KBM-7 (cell line): ENCODE measurements at regions not wholly inside any gene's neighbourhood (a gene's known extent, or its start where the extent isn't known, plus 50 kb on each side); places are given as distances from the start of the nearest gene placed in this dataset.
A peak's percentile ranks its signal among the peaks of the same experiment; 100 is the strongest.
"Not testable (repeated sequence)": the region's sequence is repeated elsewhere in the genome, so short reads cannot be mapped to it uniquely, and the experiment has no call there.

Experiments used
- DNase-seq: peaks from one replicate; pipeline ENCODE4 v3.0.0-alpha.2; 2015
- in situ Hi-C: fragments of 300-500 bp; cut with MboI; formaldehyde crosslinking; loops from 2 replicates; pipeline ENCODE4 v1.14.3; 2020; ENCODE audit warnings: low sequenced_read_pairs, low pct_unique_long_range_greater_than_20kb, mixed read lengths

DNA sequence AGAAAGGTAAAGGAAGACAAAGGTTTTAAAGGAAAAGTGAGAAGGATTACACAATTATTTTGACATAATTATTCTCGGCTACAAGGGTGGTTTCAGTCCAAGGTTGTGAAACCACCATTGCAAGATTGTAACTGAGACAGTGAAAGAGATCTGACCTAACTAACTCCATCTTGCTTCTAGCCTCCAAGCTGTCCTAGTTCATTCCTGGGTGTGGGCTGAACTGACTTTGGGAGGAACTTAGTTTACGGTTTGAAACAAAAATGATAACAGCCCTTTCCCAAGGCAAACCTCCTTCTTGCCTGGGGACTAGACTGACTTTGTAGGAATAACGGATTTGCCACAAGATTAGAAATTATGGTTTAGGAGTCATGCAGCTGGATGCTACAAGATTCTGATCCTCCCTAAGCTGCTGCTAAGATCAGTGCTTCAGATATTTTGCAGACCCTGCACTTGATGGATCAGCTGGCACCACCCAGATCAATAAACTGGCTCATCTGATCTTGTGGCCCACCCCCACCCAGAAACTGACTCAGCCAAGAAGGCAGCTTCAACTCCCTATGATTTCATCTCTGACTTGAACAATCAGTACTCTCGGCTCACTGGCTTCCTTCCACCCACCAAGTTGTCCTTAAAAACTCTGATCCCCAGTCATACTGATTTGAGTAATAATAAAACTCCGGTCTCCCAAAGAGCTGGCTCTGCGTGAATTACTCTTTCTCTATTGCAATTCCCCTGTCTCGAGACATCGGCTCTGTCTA is 57.7 kb upstream of the AADACL2 start:
- DNase-seq, result no peak
- in situ Hi-C loops, result no loop called here

- peak; percentile 92 for DNase-seq
- in situ Hi-C loops, result no loop called here
Measured at GRCh38 chr3:151673974-151674373, 59.8 kb upstream of the AADACL2 start.

DNA sequence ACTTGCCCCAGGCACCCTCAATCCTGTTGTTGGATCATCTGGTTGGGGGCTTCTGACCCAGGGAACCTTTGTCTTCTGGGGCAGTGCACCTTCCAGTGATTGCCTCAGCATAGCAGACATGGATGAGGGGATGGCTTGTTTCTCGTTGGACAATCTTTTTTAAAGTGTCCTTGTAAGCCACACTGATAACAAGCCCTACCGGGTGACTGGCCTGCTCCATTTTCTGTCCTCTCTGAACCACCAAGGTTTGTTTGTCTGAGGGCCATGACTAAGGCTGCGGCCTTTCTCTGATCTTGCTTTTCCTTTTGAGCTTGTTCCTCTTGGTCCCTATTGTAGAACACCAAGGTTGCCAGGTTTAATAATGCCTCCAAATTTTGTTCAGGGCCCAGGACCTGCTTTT is 66.0 kb upstream of the AADACL2 start:
- DNase-seq, in situ Hi-C loops: not testable (repeated sequence)

GRCh38 chr3:151660885-151661284 is 72.8 kb upstream of the AADACL2 start:
- in situ Hi-C loops, result no loop called here
- DNase-seq, result peak; percentile 46

DNA sequence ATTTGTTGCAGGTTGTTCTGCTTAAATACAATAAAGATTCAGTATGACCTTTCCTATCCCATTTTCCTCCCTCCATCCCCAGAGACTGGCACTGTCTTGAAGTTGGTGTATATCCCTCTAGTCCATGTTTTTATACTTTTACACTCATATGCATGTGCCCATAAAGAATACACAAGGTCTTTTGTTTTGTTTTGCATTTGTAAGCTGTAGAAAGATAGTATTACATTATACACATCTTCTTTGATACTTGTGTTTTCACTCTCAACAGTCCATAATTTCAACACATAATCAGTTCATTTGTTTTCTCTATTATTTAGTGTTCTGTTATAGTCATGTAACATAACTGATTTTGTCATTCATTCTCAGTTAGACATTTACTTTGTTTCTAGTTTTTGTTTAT is 88.7 kb upstream of the AADACL2 start:
- no peak for DNase-seq
- in situ Hi-C loops, result loop anchor here (25.0 kb wide), 1 partner anchor 183 kb away; the partner anchor contains the start of gene IGSF10

- in situ Hi-C loops, result loop anchor here (25.0 kb wide), 1 partner anchor 182 kb away; the partner anchor contains the start of gene IGSF10
- DNase-seq, result no peak
Measured at GRCh38 chr3:151644020-151644620, 89.6 kb upstream of the AADACL2 start.

DNA sequence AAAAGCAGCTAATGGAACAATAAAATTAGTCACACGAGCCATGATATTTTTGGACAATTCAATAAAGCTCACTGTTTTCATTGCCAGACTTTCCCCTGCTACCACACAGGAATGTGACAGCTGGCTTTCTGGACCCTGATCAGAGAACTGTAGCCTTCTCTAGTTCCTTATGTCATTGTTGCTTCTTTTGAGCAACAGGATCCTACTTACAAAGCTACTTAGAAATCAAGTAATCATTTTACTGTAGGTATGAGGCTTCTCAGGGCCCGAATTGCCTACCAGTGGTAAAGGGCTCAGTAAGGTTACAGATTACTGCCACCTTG is 94.3 kb upstream of the AADACL2 start:
- in situ Hi-C loops, result loop anchor here (25.0 kb wide), 1 partner anchor 177 kb away; the partner anchor contains the start of gene IGSF10
- DNase-seq, result no peak

GRCh38 chr3:151638555-151639417 is 94.9 kb upstream of the AADACL2 start:
- peak; percentile 23 for DNase-seq
- in situ Hi-C loops, result loop anchor here (25.0 kb wide), 1 partner anchor 176 kb away; the partner anchor contains the start of gene IGSF10

DNA sequence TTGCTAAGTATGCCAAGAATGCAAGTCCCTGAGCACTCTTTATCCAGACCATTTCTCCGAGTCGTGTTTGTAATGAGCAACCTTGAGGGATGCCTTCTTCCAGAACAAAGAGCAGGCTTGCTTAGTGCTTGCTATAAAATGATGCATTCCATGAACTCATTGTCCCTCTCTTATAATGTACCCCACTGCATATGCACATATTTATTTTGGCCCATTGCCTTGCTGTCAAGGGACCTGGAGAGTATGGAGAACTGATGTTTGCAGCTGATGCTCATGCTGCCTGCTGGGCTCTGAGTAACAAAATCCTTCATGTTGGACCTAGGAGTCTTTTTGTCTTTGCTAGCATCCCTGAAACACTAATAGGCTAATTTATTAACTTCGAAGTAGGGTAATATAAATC is 97.8 kb upstream of the AADACL2 start:
- no peak for DNase-seq
- in situ Hi-C loops, result loop anchor here (25.0 kb wide), 1 partner anchor 174 kb away; the partner anchor contains the start of gene IGSF10

GRCh38 chr3:151631946-151632345 is 101.8 kb upstream of the AADACL2 start:
- no peak for DNase-seq
- in situ Hi-C loops, result loop anchor here (25.0 kb wide), 1 partner anchor 170 kb away; the partner anchor contains the start of gene IGSF10

DNA sequence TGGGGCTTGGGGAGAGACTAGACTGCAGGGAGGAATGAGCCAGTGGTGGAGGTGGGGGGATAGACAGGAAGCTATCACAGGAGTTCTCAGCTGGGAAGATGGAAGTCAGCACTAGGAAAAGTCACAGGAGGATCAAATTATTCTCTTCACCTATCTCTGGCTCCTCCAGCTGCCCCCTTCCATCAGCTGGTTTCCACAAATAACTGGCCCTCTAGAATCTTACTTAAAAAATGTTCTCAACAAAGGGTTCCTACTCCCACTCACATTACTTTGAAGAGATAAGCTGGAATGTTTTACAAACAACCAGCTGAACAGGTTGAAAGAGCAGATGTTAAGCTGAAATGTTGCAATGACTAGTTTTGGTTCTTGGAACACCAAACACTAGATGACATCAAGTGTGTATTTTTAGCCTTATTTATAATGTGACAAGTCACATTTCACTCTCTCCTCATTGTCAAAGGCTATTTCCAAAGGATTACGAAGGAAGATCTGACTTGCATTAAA is 102.7 kb upstream of the AADACL2 start:
- in situ Hi-C loops, result loop anchor here (25.0 kb wide), 1 partner anchor 169 kb away; the partner anchor contains the start of gene IGSF10
- DNase-seq, result peak; percentile 35

DNA sequence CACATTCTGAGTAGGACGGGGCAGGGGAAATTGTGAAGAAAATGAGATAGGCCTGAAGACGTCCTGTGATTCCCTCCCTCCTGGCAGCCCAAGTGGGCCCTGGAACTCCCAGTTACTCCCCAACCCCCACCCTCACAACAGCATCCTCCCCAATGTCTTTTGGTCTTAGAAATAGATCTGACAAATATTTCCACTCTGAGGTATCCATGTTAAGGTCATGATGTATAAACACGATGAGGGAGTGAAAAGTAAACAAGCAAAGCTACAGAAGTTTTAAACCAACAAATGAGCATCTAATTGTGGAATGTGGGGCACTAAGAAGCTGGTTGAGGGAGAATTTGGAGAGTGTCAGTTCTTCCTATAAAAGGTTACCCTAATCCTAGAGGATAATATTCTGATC is 103.7 kb upstream of the AADACL2 start:
- in situ Hi-C loops, result loop anchor here (25.0 kb wide), 1 partner anchor 168 kb away; the partner anchor contains the start of gene IGSF10
- DNase-seq, result no peak

- in situ Hi-C loops, result loop anchor here (25.0 kb wide), 1 partner anchor 163 kb away; the partner anchor contains the start of gene IGSF10
Measured at GRCh38 chr3:151625586-151625985, 108.1 kb upstream of the AADACL2 start.

DNA sequence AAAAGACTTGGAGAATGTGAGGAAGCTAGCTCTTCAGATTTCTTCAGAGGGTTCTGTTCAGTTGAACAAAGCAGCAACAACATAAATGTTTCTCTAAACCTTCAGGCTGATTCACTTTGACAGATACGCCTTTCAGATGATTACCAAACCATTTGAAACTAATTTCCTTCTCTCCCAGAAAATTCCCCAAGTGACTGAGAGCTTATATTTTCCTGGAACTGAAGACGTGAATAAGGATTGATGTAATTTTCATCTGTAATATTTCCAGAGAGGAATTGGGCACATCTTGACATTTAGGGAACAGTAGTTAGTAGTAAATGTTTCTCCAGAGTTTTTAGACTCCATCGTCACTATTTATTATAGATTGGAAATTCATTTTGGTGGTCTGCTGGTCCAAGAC is 108.6 kb upstream of the AADACL2 start:
- in situ Hi-C loops, result loop anchor here (25.0 kb wide), 1 partner anchor 163 kb away; the partner anchor contains the start of gene IGSF10
- no peak for DNase-seq

More at GRCh38 chr3:151625586-151625985, 108.1 kb upstream of the AADACL2 start:
- no peak for DNase-seq

GRCh38 chr3:151620071-151620470 is 113.7 kb upstream of the AADACL2 start:
- DNase-seq, result peak; percentile 23

DNA sequence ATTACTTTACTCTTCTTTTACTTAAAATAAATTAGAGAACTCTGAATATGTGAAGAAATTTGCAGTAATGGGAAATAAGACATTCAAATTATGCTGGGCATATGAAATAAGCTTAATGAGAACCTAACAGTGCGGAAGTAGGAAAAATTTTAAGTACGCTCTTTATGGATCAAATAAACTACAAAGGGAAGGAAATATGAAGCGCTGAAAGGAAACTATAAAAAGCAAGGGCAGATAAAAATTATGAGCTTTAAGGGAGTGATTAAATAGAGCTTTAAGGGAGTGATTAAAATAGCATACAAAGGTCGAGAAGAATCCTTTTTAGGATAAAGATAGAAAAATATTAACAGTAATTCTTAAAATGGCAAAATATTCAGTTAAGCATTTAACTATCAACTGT is 118.3 kb upstream of the AADACL2 start:
- in situ Hi-C loops, result no loop called here
- no peak for DNase-seq

More at GRCh38 chr3:151620071-151620470, 113.7 kb upstream of the AADACL2 start:
- in situ Hi-C loops, result no loop called here

DNA sequence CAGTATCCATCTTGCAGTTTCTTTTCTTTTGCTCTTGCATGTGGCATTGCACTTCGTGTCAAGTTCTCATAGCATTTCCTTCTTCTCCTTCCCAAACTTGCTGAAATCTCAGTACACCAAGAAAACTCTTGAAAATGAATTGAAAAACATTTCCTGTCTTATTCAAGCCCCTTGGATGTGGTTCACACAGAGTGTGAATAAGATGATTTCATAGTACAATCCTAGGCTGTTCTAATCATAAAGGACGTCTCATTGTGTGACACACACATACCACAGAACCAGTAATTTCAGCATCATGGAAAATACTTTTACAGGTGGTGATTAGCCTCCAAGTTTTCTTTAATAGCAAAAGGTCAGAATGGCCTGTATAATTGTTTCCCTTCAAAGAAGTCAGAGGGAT is 121.6 kb upstream of the AADACL2 start:
- in situ Hi-C loops, result no loop called here
- DNase-seq, result no peak

GRCh38 chr3:151611419-151611818 is 122.3 kb upstream of the AADACL2 start:
- DNase-seq, result no peak
- in situ Hi-C loops, result no loop called here

DNA sequence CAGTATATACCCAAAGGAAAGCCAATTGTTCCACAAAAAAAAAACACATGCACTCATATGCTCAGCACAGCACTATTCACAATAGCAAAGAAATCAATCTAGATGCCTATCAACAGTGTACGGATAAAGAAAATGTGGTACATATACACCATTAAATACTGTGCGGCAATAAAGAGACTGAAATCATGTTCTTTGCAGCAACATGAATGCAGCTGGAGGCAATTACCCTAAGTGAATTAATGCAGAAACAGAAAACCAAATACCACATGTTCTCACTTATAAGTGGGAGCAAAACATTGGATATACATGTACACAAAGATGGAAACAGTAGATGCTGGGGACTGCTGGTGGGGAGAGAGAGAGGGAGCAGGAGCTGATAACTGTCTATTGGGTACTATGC is 124.2 kb upstream of the AADACL2 start:
- no peak for DNase-seq
- in situ Hi-C loops, result no loop called here
